ENCODE measurements at regions not wholly inside any gene's neighbourhood (a gene's known extent, or its start where the extent isn't known, plus 50 kb on each side); places are given as distances from the start of the nearest gene placed in this dataset.
A peak's percentile ranks its signal among the peaks of the same experiment; 100 is the strongest.

- no peak for DNase-seq (ENCODE audit: low read depth, low spot score)
- TF ChIP-seq, protein P1, sequence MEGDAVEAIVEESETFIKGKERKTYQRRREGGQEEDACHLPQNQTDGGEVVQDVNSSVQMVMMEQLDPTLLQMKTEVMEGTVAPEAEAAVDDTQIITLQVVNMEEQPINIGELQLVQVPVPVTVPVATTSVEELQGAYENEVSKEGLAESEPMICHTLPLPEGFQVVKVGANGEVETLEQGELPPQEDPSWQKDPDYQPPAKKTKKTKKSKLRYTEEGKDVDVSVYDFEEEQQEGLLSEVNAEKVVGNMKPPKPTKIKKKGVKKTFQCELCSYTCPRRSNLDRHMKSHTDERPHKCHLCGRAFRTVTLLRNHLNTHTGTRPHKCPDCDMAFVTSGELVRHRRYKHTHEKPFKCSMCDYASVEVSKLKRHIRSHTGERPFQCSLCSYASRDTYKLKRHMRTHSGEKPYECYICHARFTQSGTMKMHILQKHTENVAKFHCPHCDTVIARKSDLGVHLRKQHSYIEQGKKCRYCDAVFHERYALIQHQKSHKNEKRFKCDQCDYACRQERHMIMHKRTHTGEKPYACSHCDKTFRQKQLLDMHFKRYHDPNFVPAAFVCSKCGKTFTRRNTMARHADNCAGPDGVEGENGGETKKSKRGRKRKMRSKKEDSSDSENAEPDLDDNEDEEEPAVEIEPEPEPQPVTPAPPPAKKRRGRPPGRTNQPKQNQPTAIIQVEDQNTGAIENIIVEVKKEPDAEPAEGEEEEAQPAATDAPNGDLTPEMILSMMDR (conservative IDR thresholded peaks at IDR 0.05), result no peak
- Mint-ChIP-seq H3K27me3 (ENCODE audit: low read depth) (no peaks in the 10 kb centered on the region), H3K4me1 (peaks cover 33% of the 10 kb centered on the region), H3K36me3 (ENCODE audit: low read depth) (peaks cover 19% of the 10 kb centered on the region), H3K27ac (ENCODE audit: unreplicated experiment) (no peak overlapping the region), H3K4me3 (no peak overlapping the region), H3K9me3 (peaks cover 14% of the 10 kb centered on the region)
Measured at GRCh38 chr1:228884615-228885566, 149.6 kb downstream of the RHOU start.

DNA sequence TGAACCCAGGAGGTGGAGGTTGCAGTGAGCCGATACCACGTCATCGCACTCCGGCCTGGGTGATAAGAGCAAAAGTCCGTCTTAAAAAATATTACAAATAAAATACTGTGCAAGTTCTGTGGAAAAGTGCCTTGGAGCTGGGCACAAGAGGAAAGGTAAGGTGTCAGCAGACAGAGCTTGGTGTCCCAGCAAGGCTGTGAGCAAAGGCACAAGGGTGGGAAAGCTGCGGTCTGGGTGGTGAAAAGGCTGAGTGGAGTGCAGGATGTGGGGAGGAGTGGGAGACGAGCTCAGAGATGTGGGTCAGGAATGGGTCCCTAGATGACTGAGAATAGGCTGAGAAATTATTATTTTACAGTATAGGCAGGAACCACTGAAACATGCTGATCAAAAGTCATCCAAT lies 150.6 kb downstream of the RHOU start:
- no peak for DNase-seq (ENCODE audit: low read depth, low spot score)
- TF ChIP-seq, protein P1 (conservative IDR thresholded peaks at IDR 0.05), result no peak

GRCh38 chr1:228887101-228887500 lies 151.8 kb downstream of the RHOU start:
- no peak for DNase-seq (ENCODE audit: low read depth, low spot score)
- Mint-ChIP-seq H3K4me1 (peaks cover 23% of the 10 kb centered on the region), H3K27ac (ENCODE audit: unreplicated experiment) (no peak overlapping the region), H3K4me3 (no peak overlapping the region), H3K36me3 (ENCODE audit: low read depth) (peaks cover 19% of the 10 kb centered on the region), H3K27me3 (ENCODE audit: low read depth) (no peaks in the 10 kb centered on the region), H3K9me3 (peaks cover 14% of the 10 kb centered on the region)
- TF ChIP-seq, protein P1 (conservative IDR thresholded peaks at IDR 0.05), result no peak

More for the DNA sequence above, 150.6 kb downstream of the RHOU start:
- peaks cover 25% of the 10 kb centered on the region for H3K4me1 Mint-ChIP-seq
- peaks cover 19% of the 10 kb centered on the region for H3K36me3 Mint-ChIP-seq (ENCODE audit: low read depth)
- H3K27ac Mint-ChIP-seq (ENCODE audit: unreplicated experiment), result peak overlapping the region; percentile 16
- H3K9me3 Mint-ChIP-seq, result peaks cover 14% of the 10 kb centered on the region
- H3K4me3 Mint-ChIP-seq, result no peak overlapping the region
- no peaks in the 10 kb centered on the region for H3K27me3 Mint-ChIP-seq (ENCODE audit: low read depth)

- Mint-ChIP-seq H3K36me3 (ENCODE audit: low read depth) (peaks cover 11% of the 10 kb centered on the region), H3K4me3 (no peak overlapping the region), H3K9me3 (peaks cover 6% of the 10 kb centered on the region), H3K27me3 (ENCODE audit: low read depth) (no peaks in the 10 kb centered on the region), H3K4me1 (peaks cover 14% of the 10 kb centered on the region), H3K27ac (ENCODE audit: unreplicated experiment) (peak overlapping the region; percentile 32)
- DNase-seq (ENCODE audit: low read depth, low spot score), result no peak
- TF ChIP-seq, protein P1 (conservative IDR thresholded peaks at IDR 0.05), result no peak
Measured at GRCh38 chr1:228887960-228888359, 152.7 kb downstream of the RHOU start.

DNA sequence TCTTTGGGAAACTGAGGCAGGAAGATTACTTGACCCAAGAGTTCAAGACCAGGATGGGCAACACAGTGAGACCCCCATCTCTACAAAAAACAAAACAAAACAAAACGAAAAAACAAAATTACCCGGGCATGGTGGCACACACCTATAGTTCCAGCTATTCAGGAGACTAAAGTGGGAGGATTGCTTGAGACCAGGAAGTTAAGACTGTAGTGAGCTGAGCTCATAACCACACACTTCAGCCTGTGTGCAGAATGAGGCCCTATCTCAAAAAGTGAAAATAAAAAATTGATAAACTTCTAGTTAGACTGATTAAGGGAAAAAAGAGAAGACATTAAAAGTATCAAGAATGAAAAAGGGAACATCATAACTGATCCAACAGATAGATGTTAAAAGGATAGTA lies 154.0 kb downstream of the RHOU start:
- TF ChIP-seq, protein P1 (conservative IDR thresholded peaks at IDR 0.05), result no peak
- Mint-ChIP-seq H3K4me3 (no peak overlapping the region), H3K27me3 (ENCODE audit: low read depth) (no peaks in the 10 kb centered on the region), H3K9me3 (peaks cover 4% of the 10 kb centered on the region), H3K36me3 (ENCODE audit: low read depth) (peaks cover 8% of the 10 kb centered on the region), H3K4me1 (peaks cover 12% of the 10 kb centered on the region), H3K27ac (ENCODE audit: unreplicated experiment) (no peak overlapping the region)
- no peak for DNase-seq (ENCODE audit: low read depth, low spot score)

Data from neural crest cell (in vitro differentiated cells).